GM23248 (cell line): ENCODE measurements at regions not wholly inside any gene's neighbourhood (a gene's known extent, or its start where the extent isn't known, plus 50 kb on each side); places are given as distances from the start of the nearest gene placed in this dataset.
A peak's percentile ranks its signal among the peaks of the same experiment; 100 is the strongest.
"Not testable (repeated sequence)": the region's sequence is repeated elsewhere in the genome, so short reads cannot be mapped to it uniquely, and the experiment has no call there.

Experiments
- DNase-seq: peaks from one replicate; pipeline ENCODE4 v3.0.0-alpha.2; 2015
- H2AFZ ChIP-seq: fragments of 200-600 bp; sonication (generic); 2 replicates; pipeline ENCODE4 v1.6.1; 2016; ENCODE audit warnings: antibody characterized with exemption
- H3F3A ChIP-seq: fragments of 200-600 bp; sonication (generic); 2 replicates; pipeline ENCODE4 v1.6.1; 2016; ENCODE audit warnings: mild to moderate bottlenecking, antibody characterized with exemption, mixed run types; ENCODE audit not compliant: insufficient read depth
- H3K27ac ChIP-seq: fragments of 200-600 bp; sonication (generic); 2 replicates; pipeline ENCODE4 v1.5.1; 2016; ENCODE audit warnings: mild to moderate bottlenecking
- H3K27me3 ChIP-seq: fragments of 200-600 bp; sonication (generic); replicated peaks from 2 replicates; pipeline ENCODE4 v1.6.1; 2016; ENCODE audit warnings: mild to moderate bottlenecking; ENCODE audit not compliant: insufficient read depth
- H3K36me3 ChIP-seq: fragments of 200-600 bp; sonication (generic); 2 replicates; pipeline ENCODE4 v1.6.1; 2016; ENCODE audit warnings: low read depth, mild to moderate bottlenecking
- H3K4me1 ChIP-seq: fragments of 200-600 bp; sonication (generic); 2 replicates; pipeline ENCODE4 v1.6.1; 2016; ENCODE audit warnings: mild to moderate bottlenecking; ENCODE audit not compliant: insufficient read depth
- H3K4me2 ChIP-seq: fragments of 200-600 bp; sonication (generic); one replicate; pipeline ENCODE4 v1.6.1; 2016; ENCODE audit warnings: mild to moderate bottlenecking; ENCODE audit not compliant: unreplicated experiment
- H3K4me3 ChIP-seq: fragments of 200-600 bp; sonication (generic); 2 replicates; pipeline ENCODE4 v1.5.1; 2016; ENCODE audit warnings: mild to moderate bottlenecking
- H3K79me2 ChIP-seq: fragments of 200-600 bp; sonication (generic); 2 replicates; pipeline ENCODE4 v1.6.1; 2016; ENCODE audit warnings: mild to moderate bottlenecking; ENCODE audit not compliant: insufficient read depth
- H3K9ac ChIP-seq: fragments of 200-600 bp; sonication (generic); 2 replicates; pipeline ENCODE4 v1.6.1; 2016; ENCODE audit warnings: mild to moderate bottlenecking
- H3K9me2 ChIP-seq: fragments of 200-600 bp; sonication (generic); 2 replicates; pipeline ENCODE4 v1.6.1; 2016; ENCODE audit warnings: mixed run types, mild to moderate bottlenecking, moderate library complexity; ENCODE audit not compliant: insufficient read depth
- H3K9me3 ChIP-seq: fragments of 200-600 bp; sonication (generic); one replicate; pipeline ENCODE4 v1.6.1; 2017; ENCODE audit warnings: low read depth
- H4K20me1 ChIP-seq: fragments of 200-600 bp; sonication (generic); 2 replicates; pipeline ENCODE4 v1.6.0; 2016; ENCODE audit not compliant: insufficient read depth
- EZH2 ChIP-seq: fragments of 200-600 bp; sonication (generic); IDR thresholded peaks from 2 replicates; pipeline ENCODE4 v1.6.1; 2018; ENCODE audit warnings: antibody characterized with exemption, mild to moderate bottlenecking; ENCODE audit not compliant: insufficient read depth, poor library complexity, severe bottlenecking
- EZH2phosphoT487 ChIP-seq: fragments of 200-600 bp; sonication (generic); IDR thresholded peaks from 2 replicates; pipeline ENCODE4 v1.6.1; 2018; ENCODE audit warnings: antibody characterized with exemption, moderate library complexity, mild to moderate bottlenecking, low read depth; ENCODE audit not compliant: insufficient read depth
- WGBS, 2 experiments: methylation state at CpG; one replicate each; pipeline ENCODE4 v1.1.6; 2015 to 2017; ENCODE audit warnings: low lambda C conversion rate in 2 of 2, low coverage in 1 of 2; ENCODE audit errors: missing lambda C conversion rate in 2 of 2; 5-methylcytosine and 5-hydroxymethylcytosine counted together
- in situ Hi-C: fragments of 300-500 bp; cut with MboI; formaldehyde crosslinking; loops from 2 replicates; pipeline ENCODE4 v1.15.0; 2020

- no peaks in the 10 kb centered on the region for H3K9me2 ChIP-seq
- TF ChIP-seq EZH2 (no peak), EZH2phosphoT487 (no peak)
- H3K36me3 ChIP-seq: no peaks in the 10 kb centered on the region
- H4K20me1 ChIP-seq: no peaks in the 10 kb centered on the region
- H3K4me2 ChIP-seq: no peak overlapping the region
- H3F3A ChIP-seq: 0 out of 2 replicates have a peak, but pooled peaks cover 3% of the 10 kb centered on the region
- no peaks in the 10 kb centered on the region for H3K4me1 ChIP-seq
- 12 to 14% methylated on average over 7 of the region's 7 CpGs for WGBS, 2 experiments
- no peaks in the 10 kb centered on the region for H3K79me2 ChIP-seq
- H3K9me3 ChIP-seq: no peaks in the 10 kb centered on the region
- no peak overlapping the region for H3K4me3 ChIP-seq
- in situ Hi-C loops: no loop called here
- 0 out of 2 replicates have a peak overlapping the region, but pooled peaks have one; percentile 23 for H2AFZ ChIP-seq
- H3K9ac ChIP-seq: no peak overlapping the region
- no peaks in the 10 kb centered on the region; the same call in 1 of the 2 replicates for H3K27me3 ChIP-seq
- no peak overlapping the region for H3K27ac ChIP-seq
- DNase-seq: no peak
Observed at GRCh38 chr6:27651371-27651732, 178.4 kb upstream of the ZNF184 start.

DNA sequence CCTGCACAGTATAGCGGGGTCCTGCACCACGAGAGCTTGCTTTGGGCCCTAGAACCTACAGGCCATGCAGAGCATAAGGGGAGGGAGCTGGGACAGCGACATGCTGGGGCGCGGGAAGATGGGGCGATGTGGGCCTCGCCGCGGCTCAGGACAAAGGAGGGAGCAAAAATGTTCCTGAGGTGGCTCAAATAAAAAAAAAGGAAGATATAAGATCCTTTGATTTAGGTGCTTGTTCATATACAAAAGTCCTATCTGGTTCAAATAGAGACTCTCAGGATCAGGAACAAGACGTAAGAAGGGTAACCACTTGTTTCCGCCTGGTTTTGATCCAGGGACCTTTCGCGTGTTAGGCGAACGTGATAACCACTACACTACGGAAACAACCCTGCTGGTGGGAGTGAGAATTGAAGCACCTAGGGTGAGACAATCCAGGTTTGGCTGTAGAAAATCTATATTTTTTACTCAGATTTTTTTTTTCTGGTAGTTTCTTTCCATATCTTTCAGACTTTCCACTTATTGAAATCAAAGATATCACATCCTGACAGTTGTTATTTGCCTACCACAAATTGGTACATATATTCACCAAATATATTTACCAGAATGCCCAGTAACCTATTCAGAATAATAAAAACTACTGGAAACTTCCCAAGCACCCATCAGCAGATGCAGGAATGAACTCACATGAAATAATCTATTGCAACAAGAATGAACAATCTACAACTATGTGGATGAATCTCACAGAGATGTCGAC lies 177.9 kb upstream of the ZNF184 start:
- Histone ChIP-seq H2AFZ (0 out of 2 replicates have a peak overlapping the region, but pooled peaks have one; percentile 23), H4K20me1 (no peaks in the 10 kb centered on the region), H3K4me2 (no peak overlapping the region), H3K36me3 (no peaks in the 10 kb centered on the region), H3K4me3 (no peak overlapping the region), H3K4me1 (no peaks in the 10 kb centered on the region), H3K9me3 (no peaks in the 10 kb centered on the region), H3K27ac (no peak overlapping the region), H3F3A (0 out of 2 replicates have a peak, but pooled peaks cover 3% of the 10 kb centered on the region), H3K79me2 (no peaks in the 10 kb centered on the region), H3K27me3 (no peaks in the 10 kb centered on the region; the same call in 1 of the 2 replicates), H3K9me2 (no peaks in the 10 kb centered on the region), H3K9ac (no peak overlapping the region)
- in situ Hi-C loops: no loop called here
- WGBS, 2 experiments: 5% methylated on average over 17 of the region's 17 CpGs
- peak; percentile 51 for DNase-seq
- TF ChIP-seq EZH2phosphoT487 (no peak), EZH2 (no peak)

- Histone ChIP-seq H4K20me1 (no peaks in the 10 kb centered on the region), H3K79me2 (no peaks in the 10 kb centered on the region), H3K27me3 (no peaks in the 10 kb centered on the region), H3K36me3 (no peaks in the 10 kb centered on the region), H3K9me2 (no peaks in the 10 kb centered on the region), H3K9me3 (no peaks in the 10 kb centered on the region), H2AFZ (no peak overlapping the region), H3K4me2 (no peak overlapping the region), H3F3A (no peaks in the 10 kb centered on the region), H3K4me3 (no peak overlapping the region), H3K4me1 (no peaks in the 10 kb centered on the region), H3K27ac (no peak overlapping the region), H3K9ac (no peak overlapping the region)
- 27 to 33% methylated on average over 6 of the region's 6 CpGs for WGBS, 2 experiments
- DNase-seq: no peak
- in situ Hi-C loops: no loop called here
- no peak for TF ChIP-seq EZH2
- no peak for TF ChIP-seq EZH2phosphoT487
Observed at GRCh38 chr6:27644528-27644927, 171.6 kb upstream of the ZNF184 start.

GRCh38 chr6:27642744-27643456 lies 170.0 kb upstream of the ZNF184 start:
- Histone ChIP-seq H3K9me2 (no peaks in the 10 kb centered on the region), H3K4me1 (no peaks in the 10 kb centered on the region)
- DNase-seq: no peak

DNA sequence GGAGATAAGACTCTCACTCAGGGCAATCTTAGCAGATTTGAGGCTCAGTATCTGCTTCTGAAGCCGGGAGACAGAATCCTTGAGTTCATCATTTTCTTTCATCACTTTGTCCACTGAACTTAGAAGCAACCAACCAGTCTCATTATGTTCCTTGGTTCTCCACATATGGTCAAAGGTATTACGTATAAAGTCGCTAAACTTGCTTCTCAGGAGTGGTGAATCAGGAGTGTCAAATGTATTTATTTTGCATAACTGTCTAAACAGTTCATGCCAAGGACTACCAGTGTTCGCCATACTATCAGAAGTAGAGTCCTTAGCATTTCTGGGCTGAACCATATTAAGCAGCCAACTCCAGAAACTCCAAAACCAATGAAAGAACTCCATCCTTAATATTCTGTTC lies 163.0 kb upstream of the ZNF184 start:
- H3K9me3 ChIP-seq, H4K20me1 ChIP-seq, H3K4me1 ChIP-seq, H3K27me3 ChIP-seq, H3K36me3 ChIP-seq, H3K79me2 ChIP-seq, H3K27ac ChIP-seq, H3K9ac ChIP-seq, in situ Hi-C loops, H3K4me3 ChIP-seq, H2AFZ ChIP-seq, H3K9me2 ChIP-seq, H3K4me2 ChIP-seq, DNase-seq: not testable (repeated sequence)
- WGBS, 2 experiments: 20 to 29% methylated on average over 4 of the region's 4 CpGs
- peaks cover 10% of the 10 kb centered on the region; the same call in 1 of the 2 replicates for H3F3A ChIP-seq

More at GRCh38 chr6:27642744-27643456, 170.0 kb upstream of the ZNF184 start:
- H3K27ac ChIP-seq: no peak overlapping the region
- H3K9ac ChIP-seq: no peak overlapping the region
- no peaks in the 10 kb centered on the region for H3F3A ChIP-seq
- H3K27me3 ChIP-seq: no peaks in the 10 kb centered on the region
- no peaks in the 10 kb centered on the region for H4K20me1 ChIP-seq
- no peaks in the 10 kb centered on the region for H3K36me3 ChIP-seq
- H2AFZ ChIP-seq: no peak overlapping the region
- no peak overlapping the region for H3K4me3 ChIP-seq
- no peaks in the 10 kb centered on the region for H3K9me3 ChIP-seq
- no peak overlapping the region for H3K4me2 ChIP-seq
- TF ChIP-seq EZH2phosphoT487 (no peak), EZH2 (no peak)
- 50 to 55% methylated on average over 12 of the region's 12 CpGs for WGBS, 2 experiments
- H3K79me2 ChIP-seq: no peaks in the 10 kb centered on the region
- in situ Hi-C loops: no loop called here

GRCh38 chr6:27633221-27633688 lies 160.3 kb upstream of the ZNF184 start:
- DNase-seq, H3K4me3 ChIP-seq, H4K20me1 ChIP-seq, H2AFZ ChIP-seq, H3K9me3 ChIP-seq, H3K27ac ChIP-seq, H3K9ac ChIP-seq, H3K36me3 ChIP-seq, H3K9me2 ChIP-seq, H3K79me2 ChIP-seq, H3K4me1 ChIP-seq, H3K4me2 ChIP-seq, H3K27me3 ChIP-seq, in situ Hi-C loops: not testable (repeated sequence)
- peaks cover 10% of the 10 kb centered on the region; the same call in 1 of the 2 replicates for H3F3A ChIP-seq
- 47 to 60% methylated on average over 4 of the region's 4 CpGs for WGBS, 2 experiments
